ENCODE measurements at regions not wholly inside any gene's neighbourhood (a gene's known extent, or its start where the extent isn't known, plus 50 kb on each side); places are given as distances from the start of the nearest gene placed in this dataset.

GRCh38 chr17:65388911-65389310, 172.5 kb downstream of the AXIN2 start:
- no peak for TF ChIP-seq ZFX (IDR thresholded peaks at IDR 0.05; ENCODE audit: borderline replicate concordance)
- TF ChIP-seq, protein P1, sequence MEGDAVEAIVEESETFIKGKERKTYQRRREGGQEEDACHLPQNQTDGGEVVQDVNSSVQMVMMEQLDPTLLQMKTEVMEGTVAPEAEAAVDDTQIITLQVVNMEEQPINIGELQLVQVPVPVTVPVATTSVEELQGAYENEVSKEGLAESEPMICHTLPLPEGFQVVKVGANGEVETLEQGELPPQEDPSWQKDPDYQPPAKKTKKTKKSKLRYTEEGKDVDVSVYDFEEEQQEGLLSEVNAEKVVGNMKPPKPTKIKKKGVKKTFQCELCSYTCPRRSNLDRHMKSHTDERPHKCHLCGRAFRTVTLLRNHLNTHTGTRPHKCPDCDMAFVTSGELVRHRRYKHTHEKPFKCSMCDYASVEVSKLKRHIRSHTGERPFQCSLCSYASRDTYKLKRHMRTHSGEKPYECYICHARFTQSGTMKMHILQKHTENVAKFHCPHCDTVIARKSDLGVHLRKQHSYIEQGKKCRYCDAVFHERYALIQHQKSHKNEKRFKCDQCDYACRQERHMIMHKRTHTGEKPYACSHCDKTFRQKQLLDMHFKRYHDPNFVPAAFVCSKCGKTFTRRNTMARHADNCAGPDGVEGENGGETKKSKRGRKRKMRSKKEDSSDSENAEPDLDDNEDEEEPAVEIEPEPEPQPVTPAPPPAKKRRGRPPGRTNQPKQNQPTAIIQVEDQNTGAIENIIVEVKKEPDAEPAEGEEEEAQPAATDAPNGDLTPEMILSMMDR (IDR thresholded peaks at IDR 0.05) = no peak
- H3K27ac ChIP-seq = no peak overlapping the region

- TF ChIP-seq ZFX (IDR thresholded peaks at IDR 0.05; ENCODE audit: borderline replicate concordance) = no peak
- TF ChIP-seq, protein P1 (IDR thresholded peaks at IDR 0.05) = no peak
- no peak overlapping the region for H3K27ac ChIP-seq
Measured at GRCh38 chr17:65387322-65387721, 174.1 kb downstream of the AXIN2 start.

DNA sequence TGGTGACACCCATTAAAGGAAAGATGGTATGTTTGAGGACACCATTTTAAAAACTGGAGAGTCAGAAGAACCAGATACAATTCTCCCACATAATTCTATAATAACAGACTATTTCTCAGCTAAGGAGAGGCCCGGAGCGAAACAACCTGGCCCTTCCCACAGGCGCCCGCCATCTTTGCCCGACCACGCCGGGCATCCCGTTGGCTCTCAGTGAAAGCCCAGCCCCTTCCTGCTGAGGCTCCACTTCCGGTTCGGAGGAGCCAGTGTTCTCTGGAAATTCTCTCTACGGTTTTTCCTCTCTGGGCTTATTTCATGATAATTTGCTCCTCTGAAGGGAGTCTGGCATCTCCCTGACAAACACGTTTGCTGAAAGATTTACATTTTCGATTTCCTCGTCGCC, 175.7 kb downstream of the AXIN2 start:
- TF ChIP-seq, protein P1 (IDR thresholded peaks at IDR 0.05) = no peak
- no peak for TF ChIP-seq ZFX (IDR thresholded peaks at IDR 0.05; ENCODE audit: borderline replicate concordance)
- no peak overlapping the region for H3K27ac ChIP-seq

DNA sequence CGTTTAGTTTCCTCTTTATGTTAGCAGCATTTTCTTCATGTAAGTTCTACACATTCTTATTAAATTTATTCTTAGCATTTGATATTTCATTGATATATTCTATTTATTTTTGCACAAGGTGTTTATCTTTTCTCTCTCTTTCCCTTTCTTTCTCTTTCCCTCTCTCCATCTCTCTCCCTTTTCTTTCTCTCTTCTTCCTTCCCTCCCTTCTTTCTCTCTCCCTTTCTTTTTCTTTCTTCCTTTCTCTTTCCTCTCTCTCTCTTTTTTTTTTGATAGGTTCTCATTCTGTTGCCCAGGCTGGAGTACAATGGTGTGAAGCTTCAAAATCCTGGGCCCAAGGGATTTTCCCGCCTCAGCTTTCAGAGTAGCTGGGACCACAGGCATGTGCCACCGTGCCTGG, 176.4 kb downstream of the AXIN2 start:
- no peak overlapping the region for H3K27ac ChIP-seq
- no peak for TF ChIP-seq ZFX (IDR thresholded peaks at IDR 0.05; ENCODE audit: borderline replicate concordance)
- TF ChIP-seq, protein P1 (IDR thresholded peaks at IDR 0.05) = no peak

GRCh38 chr17:65381152-65381551, 180.3 kb downstream of the AXIN2 start:
- H3K27ac ChIP-seq = no peak overlapping the region
- no peak for TF ChIP-seq ZFX (IDR thresholded peaks at IDR 0.05; ENCODE audit: borderline replicate concordance)
- TF ChIP-seq, protein P1 (IDR thresholded peaks at IDR 0.05) = no peak

DNA sequence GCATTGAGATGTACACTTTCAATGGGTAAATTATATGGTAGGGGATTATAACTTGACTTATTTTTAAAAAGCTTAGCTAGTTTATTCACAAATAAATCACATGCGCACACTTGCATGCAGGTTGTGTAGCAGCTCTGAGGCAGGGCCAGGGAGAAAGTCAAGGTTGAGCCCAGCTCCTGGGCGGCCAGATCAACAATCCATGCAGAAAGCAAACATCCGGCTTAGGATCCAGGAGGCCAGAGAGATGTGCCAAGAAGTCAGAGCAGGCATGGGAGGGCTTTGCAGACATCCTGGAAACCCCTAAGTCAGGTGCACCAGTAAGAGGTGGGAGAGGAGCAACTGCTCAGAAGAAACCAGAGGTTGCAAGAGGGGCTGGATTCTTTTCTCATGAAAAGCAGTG, 186.5 kb downstream of the AXIN2 start:
- H3K27ac ChIP-seq = no peak overlapping the region
- TF ChIP-seq ZFX (IDR thresholded peaks at IDR 0.05; ENCODE audit: borderline replicate concordance) = no peak
- TF ChIP-seq, protein P1 (IDR thresholded peaks at IDR 0.05) = no peak

- H3K27ac ChIP-seq = no peak overlapping the region
- no peak for TF ChIP-seq ZFX (IDR thresholded peaks at IDR 0.05; ENCODE audit: borderline replicate concordance)
- TF ChIP-seq, protein P1 (IDR thresholded peaks at IDR 0.05) = no peak
Measured at GRCh38 chr17:65371702-65372101, 189.7 kb downstream of the AXIN2 start.

Data from 22Rv1 (cell line).